NCI-H1417 (cell line): ENCODE measurements at regions not wholly inside any gene's neighbourhood (a gene's known extent, or its start where the extent isn't known, plus 50 kb on each side); places are given as distances from the start of the nearest gene placed in this dataset.

ENCODE experiments used
- DNase-seq, 3 experiments: peaks; one replicate each; lab custom pipeline; 2025; lab: John Stamatoyannopoulos, UW

- no peak for DNase-seq
Measured at GRCh38 chr19:28238270-28238820, 974.6 kb downstream of the UQCRFS1 start.

- no peak for DNase-seq
Measured at GRCh38 chr19:28235606-28236125, 977.3 kb downstream of the UQCRFS1 start.

GRCh38 chr19:28234637-28235036 is 978.3 kb downstream of the UQCRFS1 start:
- no peak for DNase-seq

GRCh38 chr19:28228854-28229253 is 984.1 kb downstream of the UQCRFS1 start:
- no peak for DNase-seq

- DNase-seq: no peak
Measured at GRCh38 chr19:28224441-28224840, 988.5 kb downstream of the UQCRFS1 start.

GRCh38 chr19:28221736-28222135 is 991.2 kb downstream of the UQCRFS1 start:
- DNase-seq: no peak

- no peak for DNase-seq
Measured at GRCh38 chr19:28218728-28219127, 994.2 kb downstream of the UQCRFS1 start.

- DNase-seq: no peak
Measured at GRCh38 chr19:28217022-28217421, 995.9 kb downstream of the UQCRFS1 start.

- peak in 1 of 3 experiments; percentile 21 for DNase-seq
Measured at GRCh38 chr19:28213470-28214082, 999.4 kb downstream of the UQCRFS1 start.

- no peak for DNase-seq
Measured at GRCh38 chr19:28210886-28211285, 1002.1 kb downstream of the UQCRFS1 start.

GRCh38 chr19:28208745-28209144 is 1004.2 kb downstream of the UQCRFS1 start:
- no peak for DNase-seq

GRCh38 chr19:28207244-28207643 is 1005.7 kb downstream of the UQCRFS1 start:
- DNase-seq: no peak

- DNase-seq: no peak
Measured at GRCh38 chr19:28201462-28201943, 1011.4 kb downstream of the UQCRFS1 start.

GRCh38 chr19:28199323-28199722 is 1013.6 kb downstream of the UQCRFS1 start:
- no peak for DNase-seq

GRCh38 chr19:28196961-28197360 is 1016.0 kb downstream of the UQCRFS1 start:
- no peak for DNase-seq

GRCh38 chr19:28196101-28196500 is 1016.9 kb downstream of the UQCRFS1 start:
- no peak for DNase-seq

- no peak for DNase-seq
Measured at GRCh38 chr19:28185646-28186045, 1027.3 kb downstream of the UQCRFS1 start.

- DNase-seq: no peak
Measured at GRCh38 chr19:28184997-28185396, 1028.0 kb downstream of the UQCRFS1 start.

GRCh38 chr19:28176193-28176592 is 1036.8 kb downstream of the UQCRFS1 start:
- no peak for DNase-seq

- DNase-seq: no peak
Measured at GRCh38 chr19:28171983-28172382, 1041.0 kb downstream of the UQCRFS1 start.

GRCh38 chr19:28170066-28170465 is 1042.9 kb downstream of the UQCRFS1 start:
- DNase-seq: peak in 1 of 3 experiments; percentile 76

- DNase-seq: peak in 1 of 3 experiments; percentile 51
Measured at GRCh38 chr19:28169168-28169887, 1043.6 kb downstream of the UQCRFS1 start.

- peak in 1 of 3 experiments; percentile 13 for DNase-seq
Measured at GRCh38 chr19:28168557-28168956, 1044.4 kb downstream of the UQCRFS1 start.
